ENCODE measurements at regions not wholly inside any gene's neighbourhood (a gene's known extent, or its start where the extent isn't known, plus 50 kb on each side); places are given as distances from the start of the nearest gene placed in this dataset.

DNA sequence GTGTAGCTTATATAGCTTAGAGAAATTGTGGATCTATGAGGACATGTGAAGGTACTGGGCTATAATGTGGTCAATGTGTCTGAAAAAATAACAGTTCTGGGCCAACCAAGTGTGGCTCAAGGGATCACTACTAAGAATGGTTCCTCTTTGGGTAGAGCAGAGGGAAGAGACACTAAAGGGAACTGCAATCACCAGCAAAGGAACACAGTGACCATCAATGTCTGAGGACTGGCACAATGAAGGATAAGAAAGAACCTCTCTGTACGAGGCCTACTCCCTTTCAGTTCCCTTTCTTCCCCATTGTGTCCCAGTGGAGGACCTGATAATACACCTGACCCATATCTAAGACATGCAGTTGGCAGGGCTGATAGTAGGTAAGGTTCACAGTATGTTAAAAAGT is 89.9 kb upstream of the JAK1 start:
- intact Hi-C loops (cut with DNase I), result no loop called here
- ATAC-seq (ENCODE audit: poor library complexity), result peak; percentile 40
- DNase-seq, result no peak

DNA sequence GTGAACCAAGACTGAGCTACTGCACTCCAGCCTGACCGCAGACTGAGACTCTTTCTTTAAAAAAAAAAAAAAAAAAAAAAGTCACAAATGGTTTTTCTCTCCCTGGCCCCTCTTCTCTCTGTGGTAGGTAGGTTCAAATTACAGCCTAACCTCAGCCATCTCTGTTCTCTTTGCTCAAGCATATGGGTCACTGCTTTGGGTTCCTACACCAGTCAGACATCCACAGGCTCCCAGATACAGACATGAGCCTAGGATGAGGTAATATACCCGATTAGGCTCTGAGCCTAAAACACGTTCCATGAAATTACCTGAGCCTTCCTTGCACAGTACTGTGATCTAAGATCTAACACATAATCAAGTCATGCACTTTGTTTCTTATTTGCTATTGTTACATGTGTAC is 90.5 kb upstream of the JAK1 start:
- ATAC-seq (ENCODE audit: poor library complexity), result peak; percentile 48
- DNase-seq, result no peak
- intact Hi-C loops (cut with DNase I), result no loop called here

DNA sequence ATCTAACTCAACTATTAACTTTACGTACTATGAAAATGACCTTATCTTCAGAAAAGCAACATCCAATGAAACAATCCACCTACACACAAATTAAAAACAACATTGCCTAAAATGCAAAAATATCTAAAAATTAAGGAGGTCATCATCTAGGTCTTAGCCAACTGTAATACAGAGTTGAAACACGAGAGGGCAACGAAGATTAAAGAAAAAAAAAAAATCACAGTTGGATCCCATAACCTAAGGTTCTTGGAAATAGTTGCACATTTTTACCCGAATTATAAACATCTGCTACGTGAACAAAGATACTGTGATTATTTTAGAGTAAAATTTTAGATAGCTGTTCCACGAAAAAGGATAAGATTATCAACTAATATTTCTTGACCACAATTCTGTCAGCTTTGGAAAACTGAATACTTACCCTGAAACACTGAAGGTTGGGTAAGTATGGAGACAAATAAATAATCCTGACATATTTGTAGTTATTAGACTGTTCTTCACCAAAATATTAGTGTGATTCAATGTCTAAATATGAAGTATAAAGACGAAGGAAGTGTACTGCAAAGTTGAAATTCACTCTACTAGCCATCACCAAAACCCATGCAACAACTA is 88.0 kb upstream of the AK4 start:
- ATAC-seq (ENCODE audit: poor library complexity), result peak; percentile 61
- intact Hi-C loops (cut with DNase I), result loop anchor here (10.0 kb wide), 1 partner anchor 365 kb away; the partner anchor contains the start of genes LEPR and LEPROT

DNA sequence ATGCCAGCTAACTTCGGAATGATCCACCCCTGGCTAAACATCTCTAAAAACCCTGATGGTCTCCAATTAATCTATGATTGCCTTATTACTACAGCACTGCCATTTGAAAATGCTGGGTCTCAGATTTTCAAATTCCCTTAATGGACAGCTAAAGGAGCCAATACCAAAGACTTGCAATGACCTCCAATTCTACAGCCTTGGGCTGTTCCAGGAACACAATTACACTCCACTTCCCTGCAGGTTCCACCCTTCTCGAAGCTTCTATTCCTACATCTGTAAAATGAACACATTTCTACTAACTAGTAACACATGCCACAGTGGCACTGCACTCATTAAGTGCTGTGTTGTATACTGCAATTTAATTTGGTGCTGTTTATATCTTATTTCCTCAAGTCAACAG is 85.7 kb upstream of the AK4 start:
- intact Hi-C loops (cut with DNase I), result loop anchor here (10.0 kb wide), 1 partner anchor 362 kb away; the partner anchor contains the start of genes LEPR and LEPROT
- ATAC-seq (ENCODE audit: poor library complexity) (no peak), DNase-seq (no peak)

More for the DNA sequence above, 88.0 kb upstream of the AK4 start:
- DNase-seq, result no peak

DNA sequence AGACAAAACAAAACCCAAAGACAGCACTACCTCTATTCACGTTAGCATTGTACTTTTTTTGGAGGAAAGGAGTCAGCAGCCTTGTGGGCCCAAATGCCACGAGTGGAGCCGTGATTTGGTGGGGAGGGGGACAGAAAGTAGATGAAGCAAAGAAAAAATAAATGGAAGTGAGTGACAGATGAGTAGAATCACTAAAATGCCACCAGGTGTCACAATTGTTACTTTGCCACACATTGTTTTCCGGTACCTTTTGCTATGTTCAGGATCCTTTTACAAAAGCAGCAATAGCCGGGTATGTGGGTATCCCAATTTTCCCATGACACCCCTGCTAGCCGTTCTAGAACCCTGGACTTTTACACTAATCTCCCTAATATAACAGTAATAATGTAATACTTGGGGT is 85.0 kb upstream of the AK4 start:
- ATAC-seq (ENCODE audit: poor library complexity) (no peak), DNase-seq (no peak)
- intact Hi-C loops (cut with DNase I), result loop anchor here (10.0 kb wide), 1 partner anchor 362 kb away; the partner anchor contains the start of genes LEPR and LEPROT

DNA sequence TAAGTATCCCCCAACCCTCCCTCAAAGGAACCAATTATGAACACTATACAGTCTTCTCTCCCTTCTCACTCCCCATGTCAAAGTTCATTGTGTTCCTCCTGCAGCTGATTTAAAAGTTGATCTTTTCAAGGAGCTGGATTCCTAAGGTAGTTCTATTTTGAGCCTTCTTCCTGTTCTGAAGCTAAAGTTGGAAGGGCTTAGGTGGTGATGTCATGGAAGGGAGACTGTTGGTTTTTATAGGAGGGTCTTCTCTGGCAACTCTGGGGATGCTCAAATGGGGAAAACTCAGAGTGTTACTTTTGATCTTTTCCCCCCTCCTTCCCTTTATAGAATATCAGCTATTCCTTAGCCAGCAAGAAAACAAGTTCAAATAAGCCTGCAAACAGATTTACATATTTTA is 83.0 kb upstream of the AK4 start:
- intact Hi-C loops (cut with DNase I), result loop anchor here (5.0 to 10.0 kb wide), 2 partner anchors 142 to 360 kb away; partner anchors contain the start of genes LEPR and LEPROT
- DNase-seq, result no peak
- ATAC-seq (ENCODE audit: poor library complexity), result no peak

DNA sequence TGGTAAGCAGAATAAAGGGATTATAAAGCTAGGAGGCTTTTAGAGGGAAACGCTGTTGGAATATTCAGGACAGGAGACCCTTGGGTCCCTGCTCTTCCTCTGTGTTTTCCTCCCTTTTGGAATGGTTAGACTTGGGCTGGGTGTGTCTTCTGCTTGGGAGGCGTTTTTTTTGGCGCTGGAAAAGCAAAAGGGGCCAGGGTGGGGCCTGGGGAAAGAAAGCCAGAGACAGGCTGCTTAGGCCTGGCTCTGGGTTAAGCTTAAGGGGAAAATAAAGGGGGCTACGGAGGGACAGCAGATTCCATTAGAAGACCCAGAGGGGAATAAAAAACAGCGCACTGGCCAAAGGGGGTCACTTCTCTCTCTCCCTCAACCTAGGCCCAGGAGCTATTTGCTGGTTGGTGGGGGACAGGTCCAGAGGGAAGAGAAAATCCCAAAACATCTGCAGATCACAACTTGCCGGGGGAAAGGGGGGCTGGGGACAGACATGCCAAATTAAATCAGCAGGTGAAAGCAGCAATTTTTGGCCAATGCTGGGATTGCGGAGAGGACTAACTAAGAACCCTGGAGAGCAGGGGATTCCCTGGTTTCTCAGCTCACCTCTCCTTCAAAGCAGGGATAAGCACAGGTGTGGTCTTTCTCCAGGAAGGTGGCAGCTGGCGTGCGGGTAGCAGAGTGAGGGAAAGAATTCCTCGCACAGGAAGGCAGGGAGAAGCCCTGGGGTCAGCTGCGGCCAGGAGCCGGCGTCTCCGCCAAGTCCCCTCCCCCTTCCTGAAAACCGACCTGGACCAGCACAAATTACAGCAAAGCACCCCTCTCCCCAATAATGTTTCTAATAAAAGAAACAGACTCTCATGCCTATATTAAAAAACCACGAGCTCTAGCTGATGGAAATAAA is 82.2 kb upstream of the AK4 start:
- peak; percentile 65 for DNase-seq
- ATAC-seq (ENCODE audit: poor library complexity), result peak; percentile 23

DNA sequence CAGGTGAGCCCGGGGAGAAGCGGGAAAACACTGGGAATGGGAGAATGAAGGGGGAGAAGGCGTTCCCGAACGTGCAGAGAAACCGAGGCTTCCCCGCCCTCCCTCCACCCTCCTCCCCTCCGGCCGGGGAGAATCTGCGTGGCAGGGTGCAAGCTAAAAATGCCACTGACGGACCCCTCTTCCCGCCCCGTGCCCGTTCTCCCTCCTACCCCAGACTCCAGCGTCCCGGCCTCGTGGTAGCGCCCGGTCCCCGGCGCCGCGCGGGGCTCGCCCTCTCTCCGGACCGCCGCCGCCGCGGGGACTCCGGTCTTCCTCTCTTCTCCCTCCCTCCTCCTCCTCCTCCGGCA is 81.6 kb upstream of the AK4 start:
- no peak for DNase-seq
- intact Hi-C loops (cut with DNase I), result loop anchor here (5.0 to 10.0 kb wide), 2 partner anchors 141 to 358 kb away; partner anchors contain the start of genes LEPR and LEPROT
- ATAC-seq (ENCODE audit: poor library complexity), result peak; percentile 26

More for the DNA sequence above, 82.2 kb upstream of the AK4 start:
- intact Hi-C loops (cut with DNase I), result loop anchor here (5.0 to 10.0 kb wide), 2 partner anchors 142 to 359 kb away; partner anchors contain the start of genes LEPR and LEPROT

DNA sequence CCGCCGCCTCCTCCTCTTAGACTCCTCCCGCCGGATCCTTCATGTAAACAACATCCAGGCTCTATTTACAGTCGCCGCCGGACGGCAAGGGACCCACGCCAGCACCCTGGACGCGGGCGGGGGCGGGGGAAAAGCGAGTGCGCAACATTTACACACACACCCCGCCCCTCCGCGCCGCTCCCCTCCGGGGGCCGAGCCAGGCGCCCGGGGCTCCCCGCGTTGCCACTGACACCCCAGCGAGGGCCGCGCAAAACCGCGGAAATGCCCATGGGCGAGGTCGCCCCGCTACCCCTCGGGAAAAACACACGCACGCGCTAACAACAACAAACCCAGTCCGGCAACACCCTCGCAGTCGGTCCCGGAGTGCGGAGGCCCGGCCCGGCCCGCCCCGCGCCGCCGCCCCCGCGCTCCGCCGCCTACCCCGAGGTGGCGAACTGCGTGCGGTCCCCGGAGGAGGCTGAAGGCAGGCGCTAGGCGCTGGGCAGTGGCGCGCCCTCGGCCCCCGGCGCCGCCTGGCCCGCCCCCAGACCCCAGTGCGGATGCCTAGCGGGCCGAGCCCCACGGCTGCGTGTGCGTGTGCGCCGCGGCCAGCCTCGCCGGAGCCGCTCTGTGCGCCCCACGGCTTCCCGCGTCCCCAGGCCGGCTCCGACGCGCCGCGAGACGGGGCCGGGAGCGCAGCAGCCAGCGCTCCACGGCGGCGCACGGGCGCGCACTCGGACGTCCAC is 81.1 kb upstream of the AK4 start:
- ATAC-seq (ENCODE audit: poor library complexity) (peak; percentile 86), DNase-seq (peak; percentile 97)
- intact Hi-C loops (cut with DNase I), result loop anchor here (5.0 to 10.0 kb wide), 2 partner anchors 140 to 358 kb away; partner anchors contain the start of genes LEPR and LEPROT

DNA sequence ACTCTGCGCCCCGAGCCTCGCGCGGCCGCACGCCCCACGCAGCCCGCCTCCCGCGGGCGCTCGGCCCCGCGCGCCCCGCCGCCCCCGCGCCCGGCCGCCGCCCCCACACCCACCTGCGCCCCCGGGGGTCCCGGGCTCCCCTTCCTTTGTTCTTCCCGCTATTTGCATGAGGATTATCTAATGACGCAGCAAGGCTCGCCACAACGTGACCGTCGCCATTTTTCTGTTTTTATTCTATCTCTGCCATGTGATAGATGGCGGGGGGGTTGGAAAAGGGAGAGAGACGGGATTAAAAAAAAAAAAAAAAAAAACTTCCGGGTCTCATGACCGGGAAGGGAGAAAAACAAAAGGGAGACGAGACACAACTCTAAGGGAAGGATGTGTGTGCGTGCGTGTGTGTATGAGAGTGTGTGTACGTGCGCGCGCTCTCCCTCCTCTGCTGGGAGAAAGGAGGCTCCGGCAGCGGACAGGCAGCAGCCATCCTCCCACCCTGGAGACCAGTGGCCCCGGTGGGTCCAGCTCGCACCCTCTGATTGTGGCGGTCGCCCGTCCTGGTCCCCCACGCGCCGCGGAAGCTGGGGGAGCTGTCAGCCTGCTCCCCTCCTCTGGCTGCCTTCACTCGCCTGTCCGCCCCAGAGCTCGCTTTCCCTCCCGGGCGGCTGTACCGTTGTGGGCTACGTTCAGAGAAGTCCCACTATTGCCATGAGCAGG is 80.4 kb upstream of the AK4 start:
- ATAC-seq (ENCODE audit: poor library complexity), result peak; percentile 40
- intact Hi-C loops (cut with DNase I), result loop anchor here (5.0 to 10.0 kb wide), 2 partner anchors 140 to 357 kb away; partner anchors contain the start of genes LEPR and LEPROT
- DNase-seq, result peak; percentile 79

DNA sequence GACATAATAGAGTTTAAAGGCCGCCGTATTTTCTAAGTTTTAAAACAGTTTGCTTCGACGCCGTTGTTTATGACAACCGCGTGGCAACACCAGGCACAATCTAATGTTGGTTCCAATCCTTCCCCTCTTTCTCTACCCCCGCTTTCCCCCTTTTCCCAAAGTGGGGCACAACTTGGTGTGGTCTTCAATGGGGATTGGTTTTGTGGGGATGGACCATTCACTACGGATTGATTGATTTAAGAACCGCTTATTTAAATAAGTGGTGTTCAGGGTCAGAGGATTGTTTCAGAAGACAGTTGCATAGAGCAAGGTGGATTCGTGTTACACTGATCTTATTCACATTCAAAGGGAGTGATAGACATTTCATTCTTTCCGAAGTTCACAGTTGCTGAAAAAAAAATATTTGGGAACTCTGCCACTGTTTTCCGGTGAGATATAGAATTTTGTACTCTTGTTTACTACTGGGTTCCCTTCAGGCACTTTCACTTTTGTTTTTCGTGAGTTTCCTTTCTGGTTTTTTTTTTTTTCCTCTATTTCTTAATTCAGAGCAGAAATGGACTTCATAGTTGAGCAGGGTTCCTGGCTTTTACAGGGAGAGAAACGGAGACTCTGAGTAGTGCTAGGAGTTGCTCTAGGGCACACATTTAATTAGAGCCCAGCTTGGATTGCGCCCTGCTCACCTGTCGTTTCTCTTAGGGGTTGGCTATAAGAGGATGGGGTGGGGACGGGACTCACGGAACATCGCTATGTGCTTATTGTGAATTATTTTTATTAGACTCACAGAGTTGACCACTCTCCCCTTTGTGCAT is 79.6 kb upstream of the AK4 start:
- ATAC-seq (ENCODE audit: poor library complexity) (no peak), DNase-seq (no peak)
- intact Hi-C loops (cut with DNase I), result loop anchor here (5.0 to 10.0 kb wide), 2 partner anchors 139 to 356 kb away; partner anchors contain the start of genes LEPR and LEPROT

DNA sequence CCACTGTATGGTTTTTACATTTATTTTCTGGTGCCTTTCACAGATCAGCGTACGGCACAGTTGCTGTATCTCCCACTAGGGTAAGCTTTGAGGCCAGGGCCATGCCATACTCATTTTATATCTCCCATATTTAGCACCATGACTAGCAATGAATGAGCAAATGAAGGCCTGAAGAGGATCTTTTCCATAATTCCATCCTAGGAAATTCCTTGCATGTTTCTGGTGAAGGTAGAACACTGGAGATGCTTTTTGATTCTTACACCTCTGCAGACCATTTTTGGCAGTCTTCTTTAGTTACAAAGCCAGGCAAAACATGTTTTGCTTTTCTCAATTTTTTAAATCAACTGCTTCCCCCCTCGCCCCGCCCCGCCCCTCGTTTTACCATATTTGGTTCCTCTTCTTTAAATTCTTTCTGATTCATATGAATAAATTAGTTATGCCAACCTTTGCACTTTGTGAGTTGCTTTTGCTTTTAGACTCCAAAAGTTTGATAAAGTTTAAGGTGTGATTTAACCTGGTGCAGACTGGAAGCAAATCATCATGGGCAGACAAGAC is 78.9 kb upstream of the AK4 start:
- peak; percentile 53 for DNase-seq
- no peak for ATAC-seq (ENCODE audit: poor library complexity)
- intact Hi-C loops (cut with DNase I), result loop anchor here (5.0 to 10.0 kb wide), 2 partner anchors 138 to 356 kb away; partner anchors contain the start of genes LEPR and LEPROT

DNA sequence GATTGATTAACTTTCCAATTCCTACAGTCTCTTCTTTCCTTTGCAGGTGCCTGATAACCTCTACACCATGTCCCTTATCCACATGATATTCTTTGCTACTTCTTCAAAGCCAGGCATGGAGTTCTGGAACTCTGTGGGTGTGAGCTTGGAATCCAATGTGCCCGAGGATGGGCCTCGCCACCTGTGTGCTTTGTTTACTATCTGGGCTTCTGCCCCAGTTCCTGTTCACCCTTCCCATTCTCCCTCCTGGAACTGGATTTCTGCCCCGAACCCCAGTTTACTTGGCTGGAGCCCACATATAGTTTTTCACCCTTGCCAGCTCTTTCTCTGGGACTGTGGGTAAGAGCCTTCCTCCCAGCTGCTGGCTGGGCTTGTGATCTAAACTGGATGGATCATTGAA is 75.2 kb upstream of the AK4 start:
- DNase-seq (no peak), ATAC-seq (ENCODE audit: poor library complexity) (no peak)
- intact Hi-C loops (cut with DNase I), result loop anchor here (10.0 kb wide), 1 partner anchor 208 kb away; no protein-coding TSS in a partner anchor

DNA sequence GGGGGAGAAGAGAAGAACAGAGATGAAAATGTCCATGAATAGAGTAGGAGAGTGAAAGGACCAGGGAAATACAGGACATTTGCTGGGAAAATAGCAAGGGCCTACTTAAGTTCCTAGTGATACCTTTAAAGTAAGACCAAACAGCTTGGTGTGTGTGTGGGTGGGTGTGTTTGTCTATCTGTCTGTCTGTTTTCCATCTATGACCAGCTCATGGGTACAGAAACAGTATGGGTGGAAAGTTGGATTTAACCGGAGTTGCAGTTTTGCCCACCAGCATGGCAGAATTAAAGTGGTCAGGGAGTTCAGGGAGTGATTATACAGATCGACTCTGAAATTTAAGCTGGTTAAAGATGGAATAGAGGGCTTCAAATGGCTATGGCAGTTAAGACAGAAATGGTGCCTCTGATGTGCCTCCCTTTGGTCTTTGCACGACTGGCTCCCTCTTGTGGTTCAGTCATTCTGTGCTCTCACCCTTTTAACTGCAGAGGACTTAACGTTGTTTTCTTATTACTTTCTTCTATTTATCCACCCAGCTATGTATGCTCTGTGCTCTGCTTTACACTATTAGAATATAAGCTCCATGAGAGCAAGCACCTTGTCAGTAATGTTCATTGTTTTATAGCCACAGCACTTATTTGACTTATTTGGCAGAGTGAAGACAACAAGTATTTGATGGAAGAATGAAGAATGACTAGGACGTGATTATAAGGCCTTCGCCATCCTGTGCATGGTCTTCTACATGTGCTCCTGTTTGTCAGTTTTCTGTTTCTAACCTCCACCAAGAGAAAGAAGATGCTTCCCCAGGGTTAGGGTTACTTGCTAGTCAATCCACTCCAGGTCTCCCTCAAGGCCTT is 72.7 kb upstream of the AK4 start:
- peak; percentile 88 for ATAC-seq (ENCODE audit: poor library complexity)
- intact Hi-C loops (cut with DNase I), result loop anchor here (10.0 kb wide), 1 partner anchor 211 kb away; no protein-coding TSS in a partner anchor

DNA sequence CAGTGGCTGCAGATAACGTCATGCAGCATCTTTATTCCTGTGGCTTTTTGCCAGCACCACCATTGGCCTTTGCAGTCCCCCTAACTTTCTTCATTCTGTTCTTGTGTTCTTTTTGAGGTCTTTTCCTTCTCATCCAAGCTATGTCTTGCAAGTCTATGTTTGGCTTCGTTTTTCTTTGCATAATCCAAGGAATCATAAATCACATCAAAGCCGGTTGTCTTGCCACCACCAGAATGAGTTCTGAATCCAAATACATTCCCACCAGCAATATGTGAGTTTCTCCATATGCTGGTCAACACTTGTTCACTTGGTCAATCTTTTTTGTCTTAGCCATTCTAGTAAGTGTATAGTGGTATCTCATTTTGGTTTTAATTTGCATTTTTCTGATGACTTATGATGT is 70.6 kb upstream of the AK4 start:
- ATAC-seq (ENCODE audit: poor library complexity) (no peak), DNase-seq (no peak)
- intact Hi-C loops (cut with DNase I), result loop anchor here (10.0 kb wide), 1 partner anchor 213 kb away; no protein-coding TSS in a partner anchor

More for the DNA sequence above, 72.7 kb upstream of the AK4 start:
- DNase-seq, result no peak

DNA sequence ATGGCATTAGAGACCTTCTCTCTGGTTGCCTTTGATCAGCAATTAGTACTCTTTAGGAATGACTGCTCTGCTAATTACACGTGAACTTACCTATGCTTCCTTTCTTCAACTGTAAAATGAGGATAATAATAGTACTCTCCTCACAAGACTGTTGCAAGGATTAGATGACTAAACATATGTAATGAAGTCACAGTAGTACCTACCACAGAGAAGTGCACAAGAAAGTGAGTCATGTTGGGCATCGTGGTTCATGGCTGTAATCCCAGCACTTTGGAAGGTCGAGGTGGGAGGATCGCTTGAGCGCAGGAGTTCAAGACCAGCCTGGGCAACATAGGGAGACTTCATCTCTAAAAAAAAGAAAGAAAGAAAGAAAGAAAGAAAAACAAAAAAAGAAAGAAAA is 68.1 kb upstream of the AK4 start:
- intact Hi-C loops (cut with DNase I), result loop anchor here (10.0 kb wide), 2 partner anchors 55 to 215 kb away; no protein-coding TSS in a partner anchor
- DNase-seq (no peak), ATAC-seq (ENCODE audit: poor library complexity) (no peak)

Data from Right ventricle myocardium superior (tissue), 1 donor.